ENCODE measurements at regions not wholly inside any gene's neighbourhood (a gene's known extent, or its start where the extent isn't known, plus 50 kb on each side); places are given as distances from the start of the nearest gene placed in this dataset.

DNA sequence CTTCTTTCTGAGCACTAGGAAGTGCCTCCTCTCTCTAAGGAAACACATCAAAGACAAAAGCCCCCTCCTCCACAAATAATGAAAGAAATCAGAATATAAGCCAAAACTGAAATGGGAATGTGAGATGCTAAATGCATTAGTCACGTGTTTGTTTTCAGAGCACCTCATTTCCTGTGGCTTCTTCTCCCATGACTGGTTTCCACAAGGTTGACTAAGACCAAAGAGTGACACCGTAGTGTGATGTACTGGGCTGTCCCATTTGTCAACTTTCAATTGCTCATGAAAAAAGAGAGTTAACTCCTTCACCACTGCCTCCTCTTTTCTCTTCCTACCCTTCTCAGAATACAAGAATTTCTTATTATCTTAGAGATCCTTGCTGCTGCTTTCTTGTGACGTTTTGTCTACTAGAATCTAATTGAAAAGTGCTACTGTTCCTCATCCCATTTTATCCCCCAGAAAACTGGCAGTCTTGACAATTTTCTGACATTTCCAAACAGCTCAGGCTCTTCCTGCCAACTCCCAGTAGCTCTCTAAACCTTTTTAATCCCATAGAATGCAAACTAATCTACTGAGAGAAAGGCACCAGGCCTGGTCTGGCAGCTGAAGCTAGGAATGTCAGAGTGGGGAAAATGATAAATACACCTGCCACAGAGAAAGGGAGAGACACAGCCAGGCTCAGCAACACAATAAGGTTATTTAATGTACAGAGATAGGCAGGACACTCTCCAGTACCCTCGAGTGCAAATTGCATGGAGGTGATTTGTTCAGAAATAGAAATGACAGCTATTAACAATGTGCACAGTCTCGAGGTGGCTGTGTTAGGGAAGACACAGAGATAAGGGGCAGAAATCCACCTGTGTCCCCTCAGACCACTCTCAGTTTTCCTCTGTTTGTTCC is 671.7 kb upstream of the NRSN1 start:
- Histone ChIP-seq H3K36me3 (ENCODE audit: control insufficient read depth in 2 of 3, insufficient read depth in 3 of 3, low read length in 3 of 3) (no peaks in the 10 kb centered on the region), H3K9me3 (ENCODE audit: control insufficient read depth in 2 of 3, insufficient read depth in 1 of 3, low read length in 3 of 3) (no peaks in the 10 kb centered on the region), H3K4me3 (ENCODE audit: low read length in 3 of 3) (no peak overlapping the region), H3K4me1 (ENCODE audit: control insufficient read depth in 2 of 3, insufficient read depth in 2 of 3, low read depth in 1 of 3, low read length in 3 of 3) (no peaks in the 10 kb centered on the region), H3K27me3 (ENCODE audit: control insufficient read depth, insufficient read depth, low read length) (no peaks in the 10 kb centered on the region), H3K27ac (ENCODE audit: low read depth in 2 of 2, low read length in 2 of 2) (no peak overlapping the region), H3K9ac (ENCODE audit: low read length in 3 of 3) (no peak overlapping the region)
- TF ChIP-seq, protein P1, sequence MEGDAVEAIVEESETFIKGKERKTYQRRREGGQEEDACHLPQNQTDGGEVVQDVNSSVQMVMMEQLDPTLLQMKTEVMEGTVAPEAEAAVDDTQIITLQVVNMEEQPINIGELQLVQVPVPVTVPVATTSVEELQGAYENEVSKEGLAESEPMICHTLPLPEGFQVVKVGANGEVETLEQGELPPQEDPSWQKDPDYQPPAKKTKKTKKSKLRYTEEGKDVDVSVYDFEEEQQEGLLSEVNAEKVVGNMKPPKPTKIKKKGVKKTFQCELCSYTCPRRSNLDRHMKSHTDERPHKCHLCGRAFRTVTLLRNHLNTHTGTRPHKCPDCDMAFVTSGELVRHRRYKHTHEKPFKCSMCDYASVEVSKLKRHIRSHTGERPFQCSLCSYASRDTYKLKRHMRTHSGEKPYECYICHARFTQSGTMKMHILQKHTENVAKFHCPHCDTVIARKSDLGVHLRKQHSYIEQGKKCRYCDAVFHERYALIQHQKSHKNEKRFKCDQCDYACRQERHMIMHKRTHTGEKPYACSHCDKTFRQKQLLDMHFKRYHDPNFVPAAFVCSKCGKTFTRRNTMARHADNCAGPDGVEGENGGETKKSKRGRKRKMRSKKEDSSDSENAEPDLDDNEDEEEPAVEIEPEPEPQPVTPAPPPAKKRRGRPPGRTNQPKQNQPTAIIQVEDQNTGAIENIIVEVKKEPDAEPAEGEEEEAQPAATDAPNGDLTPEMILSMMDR (IDR thresholded peaks at IDR 0.05; ENCODE audit: borderline replicate concordance, extremely low read depth, insufficient read depth), result no peak
- FAIRE-seq (no peak), DNase-seq (no peak)
- intact Hi-C loops (cut with DNase I), result no loop called here

DNA sequence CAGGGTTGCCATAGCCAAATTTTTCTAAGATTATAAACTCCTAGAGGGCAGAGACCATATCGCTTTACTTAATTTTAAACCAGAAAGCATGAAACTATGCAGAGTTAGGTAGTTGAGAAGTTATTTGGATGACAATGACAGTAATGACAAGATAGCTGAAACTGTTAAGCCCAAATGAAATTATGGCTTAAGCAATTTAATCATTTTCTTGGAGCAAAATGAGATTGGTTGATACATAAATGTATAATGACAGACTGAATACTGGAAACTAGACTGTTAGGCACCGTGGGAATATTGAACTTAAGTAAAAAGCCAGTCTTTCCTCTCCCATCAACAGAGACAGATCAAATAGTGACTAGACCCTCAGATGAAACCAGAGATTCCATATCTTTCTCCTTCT is 670.3 kb upstream of the NRSN1 start:
- no peak overlapping the region for H3K27ac ChIP-seq (ENCODE audit: low read depth in 2 of 2, low read length in 2 of 2)
- DNase-seq (no peak), FAIRE-seq (no peak)
- no peak overlapping the region for H3K9ac ChIP-seq (ENCODE audit: low read length in 3 of 3)
- H3K4me3 ChIP-seq (ENCODE audit: low read length in 3 of 3), result no peak overlapping the region
- H3K4me1 ChIP-seq (ENCODE audit: control insufficient read depth in 2 of 3, insufficient read depth in 2 of 3, low read depth in 1 of 3, low read length in 3 of 3), result no peaks in the 10 kb centered on the region
- intact Hi-C loops (cut with DNase I), result no loop called here
- no peaks in the 10 kb centered on the region for H3K27me3 ChIP-seq (ENCODE audit: control insufficient read depth, insufficient read depth, low read length)
- TF ChIP-seq, protein P1 (IDR thresholded peaks at IDR 0.05; ENCODE audit: borderline replicate concordance, extremely low read depth, insufficient read depth), result no peak
- no peaks in the 10 kb centered on the region for H3K9me3 ChIP-seq (ENCODE audit: control insufficient read depth in 2 of 3, insufficient read depth in 1 of 3, low read length in 3 of 3)
- H3K36me3 ChIP-seq (ENCODE audit: control insufficient read depth in 2 of 3, insufficient read depth in 3 of 3, low read length in 3 of 3), result no peaks in the 10 kb centered on the region

DNA sequence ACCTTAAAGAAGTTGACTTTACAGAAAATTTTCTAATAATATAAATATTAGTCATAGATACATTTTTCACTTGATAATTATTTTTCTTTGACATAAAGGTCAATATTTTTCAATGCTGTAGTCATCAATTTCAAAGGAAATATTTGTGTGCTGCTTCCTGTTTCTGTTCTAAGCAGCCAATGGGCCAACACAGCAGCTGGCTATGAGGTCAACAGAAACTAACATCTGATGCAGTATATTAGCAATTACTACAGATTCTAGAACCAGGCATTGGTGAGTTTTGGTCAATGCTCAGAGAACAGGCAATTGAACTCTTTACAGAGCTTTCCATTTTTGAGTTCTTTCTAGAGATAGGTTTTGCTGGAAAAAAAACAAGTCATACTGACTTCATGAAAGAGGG is 669.6 kb upstream of the NRSN1 start:
- FAIRE-seq (no peak), DNase-seq (no peak)
- Histone ChIP-seq H3K27ac (ENCODE audit: low read depth in 2 of 2, low read length in 2 of 2) (no peak overlapping the region), H3K4me3 (ENCODE audit: low read length in 3 of 3) (no peak overlapping the region), H3K36me3 (ENCODE audit: control insufficient read depth in 2 of 3, insufficient read depth in 3 of 3, low read length in 3 of 3) (no peaks in the 10 kb centered on the region), H3K27me3 (ENCODE audit: control insufficient read depth, insufficient read depth, low read length) (no peaks in the 10 kb centered on the region), H3K9ac (ENCODE audit: low read length in 3 of 3) (no peak overlapping the region), H3K4me1 (ENCODE audit: control insufficient read depth in 2 of 3, insufficient read depth in 2 of 3, low read depth in 1 of 3, low read length in 3 of 3) (no peaks in the 10 kb centered on the region), H3K9me3 (ENCODE audit: control insufficient read depth in 2 of 3, insufficient read depth in 1 of 3, low read length in 3 of 3) (no peaks in the 10 kb centered on the region)
- intact Hi-C loops (cut with DNase I), result no loop called here
- TF ChIP-seq, protein P1 (IDR thresholded peaks at IDR 0.05; ENCODE audit: borderline replicate concordance, extremely low read depth, insufficient read depth), result no peak
